GM19043 (cell line): ENCODE measurements at regions not wholly inside any gene's neighbourhood (a gene's known extent, or its start where the extent isn't known, plus 50 kb on each side); places are given as distances from the start of the nearest gene placed in this dataset.
"Not testable (repeated sequence)": the region's sequence is repeated elsewhere in the genome, so short reads cannot be mapped to it uniquely, and the experiment has no call there.

Source experiments
- ATAC-seq: cut with Tn5 transposase; IDR thresholded peaks from one replicate; pipeline ENCODE4 v1.9.1; 2021; ENCODE audit warnings: low read depth; ENCODE audit not compliant: unreplicated experiment

DNA sequence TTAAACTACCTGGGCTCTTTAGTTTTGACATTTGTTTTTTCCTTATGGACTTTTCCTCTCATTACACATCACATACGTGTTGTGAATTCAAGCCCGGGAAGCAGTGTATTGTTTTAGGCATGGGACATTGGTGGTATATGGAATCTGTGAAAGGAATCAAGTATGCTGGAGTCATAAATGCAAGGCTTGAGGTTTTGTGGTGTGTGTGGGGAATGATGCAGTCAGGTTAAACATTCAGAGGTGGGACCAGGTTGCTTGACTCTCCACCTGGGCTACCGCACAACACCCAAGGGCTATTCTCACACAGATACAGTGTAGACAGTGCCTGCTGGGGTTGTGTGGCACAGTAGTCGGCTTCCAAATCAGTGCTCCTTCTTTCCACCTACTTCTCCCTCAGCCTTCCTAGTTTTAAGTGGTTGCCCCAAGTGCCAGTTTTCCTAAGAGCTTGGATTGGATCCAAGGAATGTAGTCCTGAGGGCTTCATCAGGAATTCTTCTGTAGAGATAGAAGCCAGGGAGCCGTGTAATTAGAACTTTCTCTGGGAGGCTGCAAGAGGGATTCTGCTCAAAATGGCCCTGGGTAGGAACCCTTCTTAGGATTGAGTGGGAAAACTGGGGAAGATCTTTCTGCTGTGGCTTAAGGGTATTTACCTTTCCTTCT, 243.7 kb downstream of the C12orf75 start:
- no peak for ATAC-seq

DNA sequence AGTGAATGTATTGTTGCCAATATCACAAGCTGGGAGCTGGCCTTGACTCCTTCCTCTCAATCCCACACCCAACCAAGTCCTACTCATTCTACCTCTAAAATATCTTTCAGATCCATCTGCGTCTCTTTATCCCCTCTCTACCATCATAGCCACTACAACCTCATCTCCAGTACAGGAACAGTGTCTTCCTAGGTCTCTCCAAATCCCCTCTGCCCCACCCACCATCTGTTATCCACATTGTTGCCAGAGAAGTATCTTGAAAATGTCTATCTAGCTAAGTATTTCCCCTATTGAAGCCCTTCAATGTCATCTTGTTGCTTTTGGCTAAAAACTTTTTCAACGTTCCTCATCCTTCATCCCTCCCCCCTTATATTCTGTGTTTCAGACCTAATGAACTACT, 244.7 kb downstream of the C12orf75 start:
- ATAC-seq: no peak

DNA sequence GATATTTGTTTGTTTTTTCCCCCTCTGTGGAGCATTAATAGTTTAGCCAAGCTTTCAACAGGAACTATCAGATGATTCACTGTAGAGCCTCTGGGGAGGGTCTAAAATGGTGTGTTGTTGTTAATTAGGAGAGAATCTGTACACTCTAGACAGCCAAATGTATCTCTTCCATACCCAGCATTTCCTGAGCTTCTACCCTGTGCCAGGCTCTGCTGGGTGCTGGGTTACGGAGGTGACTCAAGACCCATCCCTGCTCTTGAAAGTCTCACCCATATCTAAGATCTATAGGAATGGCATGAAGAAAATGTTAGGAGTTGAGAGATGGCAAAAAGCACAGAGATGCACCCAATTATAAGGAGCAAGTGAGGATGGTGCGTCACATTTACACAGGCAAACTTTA, 245.8 kb downstream of the C12orf75 start:
- ATAC-seq: no peak

DNA sequence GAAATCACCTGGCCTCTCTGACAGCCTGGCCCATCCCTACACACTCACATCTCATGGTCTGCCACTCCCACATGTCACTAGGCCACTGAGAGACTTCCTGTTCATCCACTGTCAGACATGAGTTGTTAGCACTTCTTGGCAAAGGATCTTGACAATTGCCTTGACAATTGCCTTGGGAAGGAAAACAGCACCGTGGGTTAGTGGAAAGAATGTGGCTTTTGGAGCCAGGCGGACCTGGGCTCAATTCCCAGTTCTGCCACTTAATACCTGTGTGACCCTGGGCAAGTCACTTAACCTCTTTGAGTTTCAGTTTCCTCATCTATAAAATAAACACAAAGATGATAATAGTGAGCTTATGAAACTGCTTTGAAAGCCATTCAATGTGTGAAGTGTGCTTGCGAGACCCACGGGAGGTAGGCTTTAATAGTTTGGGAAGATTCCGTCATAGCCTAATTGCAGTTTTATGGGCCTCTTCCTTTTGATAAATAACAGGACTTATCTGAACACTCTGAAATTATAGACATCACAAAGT, 250.4 kb downstream of the C12orf75 start:
- ATAC-seq: no peak

DNA sequence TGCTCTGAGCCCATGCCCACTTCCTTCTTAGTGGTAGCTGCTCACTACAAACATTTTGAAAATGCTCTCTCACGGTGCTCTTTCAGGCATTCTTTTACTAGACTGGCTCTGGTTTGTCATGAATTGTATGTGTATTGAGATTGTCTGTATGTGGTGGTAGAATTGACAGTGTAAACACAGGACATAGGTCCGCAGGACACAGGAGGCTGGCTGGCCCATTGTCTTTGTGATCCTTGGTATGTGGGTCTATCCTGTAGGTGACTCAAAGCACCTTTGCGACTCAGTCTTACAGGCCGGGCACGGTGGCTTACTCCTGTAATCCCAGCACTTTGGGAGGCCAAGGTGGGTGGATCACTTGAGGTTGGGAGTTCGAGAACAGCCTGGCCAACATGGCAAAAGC, 250.9 kb downstream of the C12orf75 start:
- ATAC-seq: no peak

DNA sequence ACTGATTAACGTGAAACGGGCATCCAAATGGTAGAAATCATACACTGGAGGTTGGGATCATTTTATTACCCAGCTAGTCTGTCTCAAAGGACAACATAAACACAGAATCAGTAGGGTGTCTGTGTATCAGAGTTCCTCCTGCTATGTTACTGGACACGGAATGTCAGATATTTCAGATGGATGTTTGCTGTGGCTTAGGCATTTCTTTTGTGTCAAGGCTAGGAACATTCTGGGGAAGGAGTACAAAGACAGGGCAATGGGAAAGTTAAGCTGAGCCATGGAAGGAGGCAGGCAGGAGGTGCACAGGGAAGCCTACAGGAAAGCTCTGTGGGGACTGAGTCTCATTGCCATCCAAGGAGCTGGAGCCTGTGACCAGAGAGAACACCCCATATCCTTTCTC, 254.6 kb downstream of the C12orf75 start:
- ATAC-seq: no peak

DNA sequence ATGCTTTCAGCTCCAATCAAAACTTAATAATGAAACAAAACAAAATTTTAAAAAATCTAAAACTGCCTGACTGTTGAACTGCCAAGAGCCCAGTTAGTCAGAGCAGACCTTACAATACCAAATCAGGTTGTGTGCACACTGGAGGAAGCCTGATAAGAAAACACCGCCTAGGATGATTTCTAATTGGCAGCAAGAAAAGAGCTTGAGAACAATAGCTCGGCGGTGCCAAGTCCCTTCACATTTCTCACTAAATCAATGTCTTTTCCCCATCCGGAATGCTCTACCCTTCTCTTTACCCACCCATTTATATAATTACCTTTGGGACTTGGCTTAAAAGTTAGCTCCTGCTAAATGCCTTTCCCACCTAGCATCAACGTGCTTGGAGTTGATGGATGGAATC, 256.7 kb downstream of the C12orf75 start:
- ATAC-seq: no peak

DNA sequence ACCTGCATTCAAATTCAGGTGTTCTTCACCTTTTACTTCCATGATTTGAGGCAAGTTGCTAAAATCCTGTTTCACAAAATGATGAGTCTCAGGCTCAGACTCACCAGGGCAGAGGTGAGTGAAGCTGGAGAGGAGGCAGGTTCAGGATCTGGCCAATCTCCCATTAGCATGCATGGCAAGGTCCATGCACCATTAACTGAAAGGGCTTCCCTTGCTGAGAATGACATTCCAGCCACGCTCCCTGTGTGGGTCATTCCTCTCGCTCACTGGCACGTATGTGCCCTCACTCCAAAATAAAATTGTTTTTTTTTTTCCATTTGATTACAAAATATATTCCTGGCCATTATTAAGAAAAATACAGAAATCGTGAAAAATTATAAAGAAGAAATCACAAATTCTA, 257.6 kb downstream of the C12orf75 start:
- ATAC-seq: no peak

DNA sequence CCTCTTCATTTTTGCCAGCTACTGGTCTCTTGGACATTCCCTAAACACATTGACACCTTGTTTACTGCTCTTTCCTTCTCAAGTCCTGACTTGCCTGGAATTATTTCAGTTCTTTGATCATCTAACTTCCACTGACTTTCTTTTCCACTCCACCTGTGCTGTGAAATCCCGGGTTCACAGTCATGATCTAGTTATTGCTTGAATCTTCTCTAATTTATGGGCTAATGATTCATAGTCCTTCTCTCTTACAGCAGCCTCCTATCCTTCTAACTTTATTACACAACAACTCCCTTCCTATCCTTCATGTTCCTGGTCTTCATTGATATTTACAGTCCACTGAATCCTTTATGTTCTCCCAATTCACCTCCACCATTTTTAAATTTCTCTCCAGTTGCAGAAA, 260.1 kb downstream of the C12orf75 start:
- ATAC-seq: no peak

DNA sequence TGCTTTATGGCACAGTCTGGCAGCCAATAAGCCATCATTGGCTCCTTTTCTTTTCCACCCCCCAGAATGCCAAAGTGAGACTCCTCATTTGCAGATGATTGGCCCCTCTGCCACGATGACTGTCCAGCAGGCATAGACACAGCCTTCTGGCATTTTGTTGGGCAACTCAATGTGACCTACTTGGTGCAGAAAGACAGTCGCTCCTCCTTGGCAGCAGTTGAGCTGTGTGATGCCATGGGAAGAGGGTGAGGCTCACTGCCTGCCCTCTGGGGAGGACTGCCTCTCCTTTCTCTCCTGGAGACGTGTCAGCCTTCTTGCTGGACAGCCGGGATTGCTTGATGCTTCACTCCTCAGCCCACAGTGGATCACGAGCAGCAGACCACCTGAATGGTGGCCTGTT, 264.9 kb downstream of the C12orf75 start:
- no peak for ATAC-seq

DNA sequence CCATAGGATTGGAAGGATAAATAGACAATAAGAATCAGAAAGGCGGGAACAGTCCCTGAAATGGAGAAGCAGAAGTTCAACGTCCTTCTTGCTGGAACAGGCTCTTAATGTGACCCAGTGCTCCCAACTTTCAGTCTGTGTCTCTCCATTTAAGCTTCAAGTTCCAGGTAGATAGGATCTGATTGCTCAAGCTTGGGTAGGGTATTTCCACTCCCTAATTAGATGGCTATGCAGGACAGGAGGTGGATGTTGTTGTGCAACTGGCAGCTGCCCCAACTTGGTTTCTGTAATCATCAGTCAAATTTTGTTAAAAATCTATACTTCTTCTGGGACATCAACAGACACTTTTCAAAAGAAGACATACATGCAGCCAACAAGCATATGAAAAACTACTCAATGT, 266.2 kb downstream of the C12orf75 start:
- ATAC-seq: no peak

DNA sequence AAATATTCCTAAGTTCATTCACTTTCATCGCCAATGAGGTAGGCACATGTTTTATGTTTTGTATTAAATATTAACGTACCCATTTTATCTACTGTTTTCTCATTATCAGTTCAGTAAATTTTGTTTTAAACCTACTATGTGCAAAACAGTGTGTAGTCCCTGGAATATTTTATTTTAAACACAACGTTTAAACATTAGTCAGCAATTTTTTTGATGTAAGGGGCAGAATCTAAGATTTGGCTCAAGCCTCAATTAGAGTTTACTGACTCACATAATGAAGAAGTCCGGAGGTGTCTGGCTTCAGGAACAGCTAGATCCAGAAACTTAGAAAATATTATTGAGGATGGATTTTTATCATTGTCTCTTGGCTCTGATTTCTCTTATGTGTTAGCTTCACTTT, 267.5 kb downstream of the C12orf75 start:
- ATAC-seq: no peak

DNA sequence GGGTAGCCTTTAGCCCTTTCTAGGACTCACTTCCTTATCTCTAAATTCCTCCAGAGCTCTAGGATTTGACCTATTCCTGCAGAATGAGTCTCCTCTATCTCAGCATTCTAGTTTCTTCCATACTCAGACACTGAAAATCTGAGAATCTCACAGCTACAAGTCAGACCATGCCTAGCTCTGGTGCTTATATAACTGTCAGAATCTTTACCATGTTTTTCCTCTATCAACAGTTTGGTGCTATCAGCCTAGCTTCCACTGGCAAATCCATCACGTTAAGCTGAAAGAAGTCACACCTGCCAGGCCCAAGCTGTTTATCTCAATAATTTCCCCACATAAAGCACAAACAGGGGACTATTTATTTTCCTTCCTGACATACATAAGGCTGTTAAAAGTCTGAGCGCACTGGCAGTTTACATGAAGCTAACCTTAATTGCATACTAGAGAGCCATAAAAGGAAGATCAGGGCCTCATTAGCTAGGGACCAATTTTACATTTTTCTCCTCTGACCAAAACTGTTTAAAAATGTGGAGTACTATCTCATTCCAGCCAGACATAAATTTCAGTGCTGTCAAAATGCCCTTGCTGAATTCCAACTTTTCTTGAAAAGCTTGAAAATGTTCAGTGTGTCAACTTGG, 270.5 kb downstream of the C12orf75 start:
- ATAC-seq: no peak

DNA sequence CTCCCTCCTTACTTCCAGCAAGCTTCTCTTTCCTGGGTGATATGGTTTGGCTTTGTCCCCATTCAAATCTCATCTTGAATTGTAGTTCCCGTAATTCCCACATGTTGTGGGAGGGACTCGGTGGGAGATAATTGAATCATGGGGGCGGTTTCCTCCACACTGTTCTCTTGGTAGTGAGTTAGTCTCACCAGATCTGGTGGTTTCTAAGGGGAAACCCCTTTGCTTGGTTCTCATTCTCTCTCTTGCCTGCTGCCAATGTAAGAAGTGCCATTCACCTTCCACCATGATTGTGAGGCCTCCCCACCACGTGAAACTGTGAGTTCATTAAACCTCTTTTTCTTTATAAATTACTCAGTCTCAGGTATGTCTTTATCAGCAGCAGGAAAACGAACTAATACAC, 271.8 kb downstream of the C12orf75 start:
- not testable (repeated sequence) for ATAC-seq

DNA sequence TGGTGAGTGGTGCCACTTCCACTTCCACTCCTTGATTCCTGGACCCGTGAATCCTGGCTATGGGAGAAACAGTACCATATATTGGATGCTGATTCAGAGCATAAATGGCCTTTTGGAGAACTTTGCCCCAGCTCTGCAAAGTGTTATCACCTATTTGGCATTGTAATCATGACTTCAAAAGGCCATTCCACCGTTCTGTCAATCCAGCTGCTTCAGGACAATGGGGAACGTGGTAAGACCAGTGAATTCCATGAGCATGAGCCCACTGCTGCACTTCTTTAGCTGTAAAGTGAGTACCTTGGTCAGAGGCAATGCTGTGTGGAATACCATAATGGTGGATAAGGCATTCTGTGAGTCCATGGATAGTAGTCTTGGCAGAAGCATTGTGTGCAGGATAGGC, 273.8 kb downstream of the C12orf75 start:
- not testable (repeated sequence) for ATAC-seq

DNA sequence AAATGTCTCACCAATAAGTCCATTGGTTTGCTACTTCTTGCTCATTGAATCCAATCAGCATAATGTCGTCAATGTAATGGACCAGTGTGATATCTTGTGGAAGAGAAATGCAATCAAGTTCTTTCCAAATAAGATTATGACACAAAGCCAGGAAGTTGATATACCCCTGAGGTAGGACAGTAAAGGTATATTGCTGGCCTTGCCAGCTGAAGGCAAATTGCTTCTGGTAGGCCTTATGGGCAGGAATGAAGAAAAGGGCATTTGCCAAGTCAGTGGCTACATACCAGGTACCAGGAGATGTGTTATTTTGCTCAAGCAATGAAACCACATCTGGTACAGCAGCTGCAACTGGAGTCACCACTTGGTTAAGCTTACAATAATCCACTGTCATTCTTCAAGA, 276.1 kb downstream of the C12orf75 start:
- not testable (repeated sequence) for ATAC-seq

DNA sequence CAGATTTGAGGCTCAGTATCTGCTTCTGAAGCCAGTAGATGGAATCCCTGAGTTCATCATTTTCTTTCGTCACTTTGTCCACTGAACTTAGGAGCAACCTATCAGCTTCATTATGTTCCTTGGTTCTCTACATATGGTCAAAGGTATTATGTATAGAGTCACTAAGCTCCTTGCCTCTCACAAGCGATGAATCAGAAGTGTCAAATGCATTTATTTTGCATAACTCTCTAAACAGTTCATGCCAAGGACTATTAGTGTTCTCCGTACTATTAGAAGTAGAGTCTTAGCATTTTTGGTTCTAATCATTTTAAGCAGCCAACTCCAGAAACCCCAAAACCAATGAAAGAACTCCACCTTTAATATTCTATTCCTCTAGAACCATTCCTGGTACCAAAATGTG, 278.5 kb downstream of the C12orf75 start:
- not testable (repeated sequence) for ATAC-seq

DNA sequence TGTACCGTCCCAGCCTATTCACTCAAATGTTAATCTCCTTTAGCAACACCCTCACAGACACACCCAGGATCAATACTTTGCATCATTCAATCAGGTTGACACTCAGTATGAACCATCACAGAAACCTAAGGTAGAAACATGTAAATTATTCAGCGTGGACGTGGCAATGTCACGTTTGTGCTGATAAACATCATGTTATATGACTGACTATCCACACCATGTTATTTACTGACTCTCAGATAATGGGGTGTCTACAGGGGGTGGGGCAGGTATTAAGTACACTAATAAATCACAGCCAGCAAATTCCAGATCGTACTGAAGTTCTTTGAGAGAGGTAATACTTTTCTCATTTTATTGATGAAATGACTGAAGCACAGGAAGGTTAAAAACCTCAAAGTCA, 280.0 kb downstream of the C12orf75 start:
- ATAC-seq: no peak

DNA sequence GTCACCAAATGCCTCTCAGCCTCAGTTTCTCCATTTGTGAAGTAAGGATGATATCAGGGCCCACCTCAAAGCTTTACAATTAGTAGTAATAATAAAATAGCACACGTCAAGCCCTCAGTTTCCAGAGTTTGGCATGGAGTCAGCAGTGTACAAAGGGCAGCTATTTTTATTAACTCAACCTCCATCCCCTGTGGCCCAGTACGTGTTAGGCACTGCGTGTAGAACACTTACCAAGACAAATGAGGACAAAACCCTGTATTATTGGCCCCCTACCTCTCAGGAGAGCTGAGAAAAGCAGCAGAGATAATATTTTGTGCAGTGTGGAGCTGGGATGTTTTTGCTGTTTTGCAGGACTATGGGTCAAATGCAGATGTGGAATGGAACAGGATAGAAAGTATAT, 280.8 kb downstream of the C12orf75 start:
- no peak for ATAC-seq

DNA sequence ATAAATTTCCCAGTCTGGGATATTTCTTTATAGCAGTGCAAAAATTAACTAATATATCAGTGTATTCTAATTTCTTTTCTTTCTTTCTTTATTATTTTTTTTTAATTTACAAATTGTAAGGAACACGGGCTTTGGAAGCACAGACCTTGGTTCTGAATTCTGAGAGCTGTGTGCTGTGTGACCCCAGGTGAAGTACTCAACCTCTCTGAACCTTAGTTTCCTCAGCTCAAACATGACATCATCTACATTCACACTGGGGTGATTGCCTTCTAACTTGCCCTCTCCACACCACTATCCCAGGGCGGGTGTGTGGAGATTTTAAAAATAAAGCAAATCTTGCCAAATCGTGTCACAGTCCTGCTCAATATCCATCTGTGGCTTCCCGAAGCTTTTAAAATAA, 282.8 kb downstream of the C12orf75 start:
- no peak for ATAC-seq

DNA sequence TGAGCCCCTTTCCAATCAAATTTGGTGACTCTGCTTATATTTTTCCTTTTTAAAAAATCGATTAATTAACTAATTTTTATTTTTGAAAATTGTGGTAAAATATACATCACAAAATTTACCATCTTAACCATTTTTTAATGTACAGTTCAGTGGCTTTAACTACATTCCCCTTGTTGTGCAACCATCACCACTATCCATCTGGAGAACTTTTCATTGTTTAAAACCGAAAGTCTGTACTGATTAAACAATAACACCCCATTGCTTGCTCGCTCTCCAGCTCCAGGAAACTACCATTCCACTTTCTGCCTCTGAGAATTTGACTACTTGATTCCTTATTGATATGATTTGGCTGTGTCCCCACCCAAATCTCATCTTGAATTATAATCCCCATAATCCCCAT, 283.4 kb downstream of the C12orf75 start:
- ATAC-seq: no peak

DNA sequence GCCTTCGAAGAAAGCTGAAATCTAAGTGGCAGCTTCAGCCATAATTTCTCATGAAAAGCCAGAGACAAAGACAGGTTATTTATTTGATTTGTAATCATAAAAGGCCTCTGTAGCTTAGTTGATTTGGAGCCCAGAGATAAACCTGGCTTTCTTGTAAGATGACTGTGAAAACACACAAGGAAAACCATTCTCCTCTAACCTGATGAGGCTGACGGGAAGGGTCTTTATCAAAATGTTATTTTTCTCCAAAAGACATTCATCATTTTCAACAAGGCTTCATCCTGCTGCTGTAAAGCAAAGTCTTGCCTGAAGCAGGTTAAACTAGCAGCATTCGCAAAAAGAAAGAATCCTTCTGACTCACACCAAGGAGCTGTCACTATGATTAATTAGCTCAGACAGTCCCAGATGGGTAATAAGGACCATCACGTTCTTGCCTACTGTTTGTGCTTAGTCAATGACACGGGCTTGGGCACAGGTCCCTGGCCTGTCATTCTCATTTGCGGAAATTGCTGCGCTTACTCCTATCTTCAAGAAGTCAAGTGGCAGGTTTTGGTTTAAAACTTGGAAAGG, 286.6 kb downstream of the C12orf75 start:
- no peak for ATAC-seq
